ENCODE measurements at regions not wholly inside any gene's neighbourhood (a gene's known extent, or its start where the extent isn't known, plus 50 kb on each side); places are given as distances from the start of the nearest gene placed in this dataset.

DNA sequence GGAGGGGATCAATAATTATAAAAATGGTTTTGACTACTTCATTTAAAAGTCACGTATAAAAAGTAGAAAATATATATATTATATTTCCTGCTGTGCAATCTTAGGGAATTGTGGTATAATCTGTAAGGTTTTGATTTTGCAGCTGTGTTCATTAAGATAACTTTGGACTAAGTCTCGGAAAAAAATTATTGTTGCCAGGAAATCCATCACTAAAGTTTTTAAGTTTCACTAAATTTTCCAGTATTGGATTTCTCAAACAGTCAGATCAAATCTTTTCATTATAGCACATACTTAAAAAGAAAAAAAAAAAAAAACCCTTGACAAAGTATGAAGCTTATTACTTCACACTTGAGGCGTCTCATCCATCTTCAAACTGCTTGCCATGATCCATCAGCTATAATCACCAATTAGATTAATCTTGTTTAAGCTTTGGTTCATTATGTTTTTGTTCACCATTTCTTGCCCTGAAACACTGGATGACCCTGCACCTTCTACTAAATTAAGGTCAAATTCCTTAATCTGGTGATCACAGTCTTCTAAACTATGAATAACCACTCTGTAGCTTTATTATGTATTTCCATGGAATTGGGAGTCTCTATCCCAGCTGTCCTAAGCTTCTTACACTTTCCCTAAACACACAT, 326.6 kb upstream of the COL3A1 start:
- TF ChIP-seq GATA2 (IDR thresholded peaks at IDR 0.05; ENCODE audit: low read depth, low read length), result no peak
- TF ChIP-seq GATA3 (IDR thresholded peaks at IDR 0.05; ENCODE audit: low read depth, low read length), result no peak
